ENCODE measurements at regions not wholly inside any gene's neighbourhood (a gene's known extent, or its start where the extent isn't known, plus 50 kb on each side); places are given as distances from the start of the nearest gene placed in this dataset.
"Not testable (repeated sequence)": the region's sequence is repeated elsewhere in the genome, so short reads cannot be mapped to it uniquely, and the experiment has no call there.

- TF ChIP-seq POLR2A (IDR thresholded peaks at IDR 0.05) = no peak
- TF ChIP-seq, protein P1, sequence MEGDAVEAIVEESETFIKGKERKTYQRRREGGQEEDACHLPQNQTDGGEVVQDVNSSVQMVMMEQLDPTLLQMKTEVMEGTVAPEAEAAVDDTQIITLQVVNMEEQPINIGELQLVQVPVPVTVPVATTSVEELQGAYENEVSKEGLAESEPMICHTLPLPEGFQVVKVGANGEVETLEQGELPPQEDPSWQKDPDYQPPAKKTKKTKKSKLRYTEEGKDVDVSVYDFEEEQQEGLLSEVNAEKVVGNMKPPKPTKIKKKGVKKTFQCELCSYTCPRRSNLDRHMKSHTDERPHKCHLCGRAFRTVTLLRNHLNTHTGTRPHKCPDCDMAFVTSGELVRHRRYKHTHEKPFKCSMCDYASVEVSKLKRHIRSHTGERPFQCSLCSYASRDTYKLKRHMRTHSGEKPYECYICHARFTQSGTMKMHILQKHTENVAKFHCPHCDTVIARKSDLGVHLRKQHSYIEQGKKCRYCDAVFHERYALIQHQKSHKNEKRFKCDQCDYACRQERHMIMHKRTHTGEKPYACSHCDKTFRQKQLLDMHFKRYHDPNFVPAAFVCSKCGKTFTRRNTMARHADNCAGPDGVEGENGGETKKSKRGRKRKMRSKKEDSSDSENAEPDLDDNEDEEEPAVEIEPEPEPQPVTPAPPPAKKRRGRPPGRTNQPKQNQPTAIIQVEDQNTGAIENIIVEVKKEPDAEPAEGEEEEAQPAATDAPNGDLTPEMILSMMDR (IDR thresholded peaks at IDR 0.05) = no peak
- no peak for ATAC-seq
- Histone ChIP-seq H3K4me3 (no peak overlapping the region), H3K9me3 (peaks cover 0 to 36% (median 15%) of the 10 kb centered on the region in 12 donors), H3K27ac (no peak overlapping the region), H3K27me3 (peaks cover 0 to 9% (median 0%) of the 10 kb centered on the region in 9 donors), H3K36me3 (no peaks in the 10 kb centered on the region), H3K4me1 (no peaks in the 10 kb centered on the region)
- intact Hi-C loops (cut with DNase I) = no loop called here
- no peak for DNase-seq
- WGBS, 4 donors = 53 to 67% (median 63%) methylated on average over 3 of the region's 3 CpGs
Observed at GRCh38 chr19:29154163-29154562, 58.8 kb downstream of the UQCRFS1 start.

DNA sequence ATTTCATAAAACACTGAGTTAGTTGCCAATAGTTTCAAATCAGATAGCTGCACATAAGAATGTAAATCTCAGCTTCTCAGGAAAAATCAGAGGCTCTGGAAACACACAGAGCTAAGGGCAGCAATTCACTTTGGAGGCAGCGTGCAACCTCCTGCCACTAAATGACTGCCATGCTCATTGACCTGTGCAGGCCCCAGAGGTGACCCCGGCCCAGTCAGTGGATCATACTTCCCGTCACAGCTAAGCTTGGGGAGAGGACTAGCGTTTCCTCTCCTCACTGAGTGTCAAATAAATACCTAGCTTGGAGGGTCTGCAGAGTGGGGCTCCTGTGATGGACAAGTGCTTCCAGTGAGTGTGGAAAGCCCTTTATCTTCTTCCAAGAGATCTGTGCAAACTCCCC, 67.2 kb downstream of the UQCRFS1 start:
- no peaks in the 10 kb centered on the region for H3K4me1 ChIP-seq
- WGBS, 4 donors = 43 to 66% (median 56%) methylated on average over 4 of the region's 4 CpGs
- no peaks in the 10 kb centered on the region for H3K36me3 ChIP-seq
- H3K9me3 ChIP-seq = peaks cover 0 to 7% (median 2%) of the 10 kb centered on the region in 12 donors
- no peak for TF ChIP-seq POLR2A (IDR thresholded peaks at IDR 0.05)
- TF ChIP-seq, protein P1 (IDR thresholded peaks at IDR 0.05) = no peak
- H3K4me3 ChIP-seq = no peak overlapping the region
- no peak for DNase-seq
- H3K27ac ChIP-seq = no peak overlapping the region
- intact Hi-C loops (cut with DNase I) = no loop called here
- peaks cover 0 to 20% (median 0%) of the 10 kb centered on the region in 9 donors for H3K27me3 ChIP-seq
- no peak for ATAC-seq

DNA sequence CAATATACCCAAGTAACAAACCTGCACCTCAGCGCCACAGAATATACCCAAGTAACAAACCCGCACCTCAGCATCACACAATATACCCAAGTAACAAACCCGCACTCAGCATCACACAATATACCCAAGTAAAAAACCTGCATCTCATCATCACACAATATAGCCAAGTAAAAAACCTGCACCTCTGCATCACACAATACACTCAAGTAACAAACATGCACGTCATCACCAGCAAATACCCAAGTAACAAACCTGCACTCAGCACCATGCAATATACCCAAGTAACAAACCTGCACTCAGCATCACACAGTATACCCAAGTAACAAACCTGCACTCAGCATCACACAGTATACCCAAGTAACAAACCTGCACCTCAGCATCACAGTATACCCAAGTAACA, 69.8 kb downstream of the UQCRFS1 start:
- ATAC-seq = no peak
- no peaks in the 10 kb centered on the region for H3K36me3 ChIP-seq
- intact Hi-C loops (cut with DNase I) = no loop called here
- no peaks in the 10 kb centered on the region for H3K4me1 ChIP-seq
- DNase-seq = no peak
- H3K27me3 ChIP-seq = peaks cover 0 to 10% (median 0%) of the 10 kb centered on the region in 9 donors
- H3K9me3 ChIP-seq = peaks cover 0 to 30% (median 23%) of the 10 kb centered on the region in 12 donors
- no peak overlapping the region for H3K4me3 ChIP-seq
- TF ChIP-seq, protein P1 (IDR thresholded peaks at IDR 0.05) = no peak
- no peak for TF ChIP-seq POLR2A (IDR thresholded peaks at IDR 0.05)
- no peak overlapping the region for H3K27ac ChIP-seq
- 74 to 86% (median 83%) methylated on average over 4 of the region's 4 CpGs for WGBS, 4 donors

DNA sequence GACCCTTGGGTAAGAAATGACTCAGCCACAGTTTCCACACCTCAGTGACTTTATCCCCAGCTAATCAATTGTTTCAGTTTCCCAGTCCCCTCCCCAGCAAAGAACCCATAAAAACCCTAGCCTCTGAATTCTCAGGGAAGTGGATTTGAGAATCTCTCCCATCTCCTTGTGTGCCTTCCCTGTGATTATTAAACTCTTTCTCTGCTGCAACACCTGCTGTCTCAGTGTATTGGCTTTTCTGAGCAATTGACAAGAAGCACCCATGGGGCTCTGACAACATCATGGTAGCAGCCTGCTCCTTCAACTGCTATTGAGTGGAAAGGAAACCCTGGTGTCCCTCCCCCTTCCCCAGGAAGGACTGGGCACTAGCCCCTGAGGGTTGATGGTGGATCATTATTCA, 73.7 kb downstream of the UQCRFS1 start:
- TF ChIP-seq, protein P1 (IDR thresholded peaks at IDR 0.05) = no peak
- TF ChIP-seq POLR2A (IDR thresholded peaks at IDR 0.05) = no peak
- peaks cover 0 to 39% (median 26%) of the 10 kb centered on the region in 12 donors for H3K9me3 ChIP-seq
- intact Hi-C loops (cut with DNase I) = no loop called here
- no peak overlapping the region for H3K4me3 ChIP-seq
- H3K4me1 ChIP-seq = no peaks in the 10 kb centered on the region
- DNase-seq (no peak), ATAC-seq (no peak)
- no peaks in the 10 kb centered on the region for H3K27me3 ChIP-seq
- H3K36me3 ChIP-seq = no peaks in the 10 kb centered on the region
- no peak overlapping the region for H3K27ac ChIP-seq

GRCh38 chr19:29138206-29138605, 74.7 kb downstream of the UQCRFS1 start:
- DNase-seq; H3K36me3 ChIP-seq; H3K4me3 ChIP-seq; H3K27ac ChIP-seq; H3K27me3 ChIP-seq; ATAC-seq; intact Hi-C loops (cut with DNase I); H3K4me1 ChIP-seq: not testable (repeated sequence)
- peaks cover 0 to 39% (median 26%) of the 10 kb centered on the region in 12 donors for H3K9me3 ChIP-seq
- 67 to 78% (median 74%) methylated on average over 3 of the region's 3 CpGs for WGBS, 4 donors

All from heart left ventricle (tissue), 16 donors.